ENCODE measurements at regions not wholly inside any gene's neighbourhood (a gene's known extent, or its start where the extent isn't known, plus 50 kb on each side); places are given as distances from the start of the nearest gene placed in this dataset.

DNA sequence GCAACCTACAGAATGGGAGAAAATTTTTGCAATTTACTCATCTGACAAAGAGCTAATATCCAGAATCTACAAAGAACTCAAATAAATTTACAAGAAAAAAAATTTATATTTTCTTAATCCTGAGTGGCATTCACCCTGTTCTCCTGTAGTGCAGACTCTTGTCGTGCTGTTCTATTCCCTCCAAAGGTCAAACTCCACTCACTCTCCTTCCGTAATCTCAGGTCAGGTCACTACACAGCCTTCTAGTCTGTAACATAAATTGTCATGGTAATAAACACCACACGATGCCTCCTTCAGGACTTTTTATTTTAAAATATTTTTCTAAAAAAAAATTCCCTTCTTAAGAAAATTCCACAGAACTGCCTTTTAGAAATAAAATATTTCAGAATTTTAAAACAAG, 417.9 kb upstream of the GCFC2 start:
- H3K4me3 ChIP-seq (ENCODE audit: low read depth, low read length): no peak overlapping the region
- TF ChIP-seq, protein P1, sequence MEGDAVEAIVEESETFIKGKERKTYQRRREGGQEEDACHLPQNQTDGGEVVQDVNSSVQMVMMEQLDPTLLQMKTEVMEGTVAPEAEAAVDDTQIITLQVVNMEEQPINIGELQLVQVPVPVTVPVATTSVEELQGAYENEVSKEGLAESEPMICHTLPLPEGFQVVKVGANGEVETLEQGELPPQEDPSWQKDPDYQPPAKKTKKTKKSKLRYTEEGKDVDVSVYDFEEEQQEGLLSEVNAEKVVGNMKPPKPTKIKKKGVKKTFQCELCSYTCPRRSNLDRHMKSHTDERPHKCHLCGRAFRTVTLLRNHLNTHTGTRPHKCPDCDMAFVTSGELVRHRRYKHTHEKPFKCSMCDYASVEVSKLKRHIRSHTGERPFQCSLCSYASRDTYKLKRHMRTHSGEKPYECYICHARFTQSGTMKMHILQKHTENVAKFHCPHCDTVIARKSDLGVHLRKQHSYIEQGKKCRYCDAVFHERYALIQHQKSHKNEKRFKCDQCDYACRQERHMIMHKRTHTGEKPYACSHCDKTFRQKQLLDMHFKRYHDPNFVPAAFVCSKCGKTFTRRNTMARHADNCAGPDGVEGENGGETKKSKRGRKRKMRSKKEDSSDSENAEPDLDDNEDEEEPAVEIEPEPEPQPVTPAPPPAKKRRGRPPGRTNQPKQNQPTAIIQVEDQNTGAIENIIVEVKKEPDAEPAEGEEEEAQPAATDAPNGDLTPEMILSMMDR (IDR thresholded peaks at IDR 0.05; ENCODE audit: low read depth, low read length, missing control alignments): no peak
- no peak for DNase-seq (ENCODE audit: low read depth)

DNA sequence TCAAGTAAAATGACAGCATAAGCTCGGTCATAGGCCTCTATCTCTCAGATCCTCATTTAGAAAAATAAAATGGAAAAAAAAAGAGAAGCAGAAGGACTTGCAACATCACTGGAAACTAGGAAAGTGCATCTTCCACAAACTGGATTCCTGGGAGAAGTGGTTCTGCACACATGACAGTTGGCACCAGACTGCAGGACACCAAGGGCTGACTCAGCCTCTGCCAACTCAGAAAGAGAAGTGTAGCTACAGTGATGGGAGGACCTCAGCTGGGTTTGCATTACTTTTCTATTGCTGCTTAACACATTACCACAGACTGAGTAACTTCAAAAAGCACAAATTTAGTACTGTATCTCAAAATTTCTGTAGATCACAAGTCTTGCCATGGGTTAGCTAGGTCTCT, 409.5 kb upstream of the GCFC2 start:
- TF ChIP-seq, protein P1 (IDR thresholded peaks at IDR 0.05; ENCODE audit: low read depth, low read length, missing control alignments): no peak
- no peak for DNase-seq (ENCODE audit: low read depth)
- H3K4me3 ChIP-seq (ENCODE audit: low read depth, low read length): no peak overlapping the region

DNA sequence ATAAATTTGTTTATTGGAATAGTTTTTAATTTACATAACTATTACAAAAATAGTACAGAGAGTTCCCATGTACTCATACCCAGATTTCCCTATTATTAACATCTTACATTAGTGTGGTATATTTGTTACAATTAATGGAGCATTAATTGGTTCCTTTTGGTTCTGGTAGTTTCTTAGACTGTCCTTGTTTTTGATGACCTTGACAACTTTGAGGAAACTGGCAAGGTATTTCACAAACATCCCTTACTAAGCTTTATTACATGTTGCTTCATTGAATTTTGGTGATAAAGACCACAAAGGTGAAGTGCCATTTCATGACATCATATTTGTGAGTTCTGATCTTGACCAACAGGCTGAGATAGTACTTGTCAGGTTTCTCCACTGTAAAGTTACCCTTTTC, 379.0 kb upstream of the GCFC2 start:
- no peak overlapping the region for H3K4me3 ChIP-seq (ENCODE audit: low read depth, low read length)
- DNase-seq (ENCODE audit: low read depth): no peak
- TF ChIP-seq, protein P1 (IDR thresholded peaks at IDR 0.05; ENCODE audit: low read depth, low read length, missing control alignments): no peak

DNA sequence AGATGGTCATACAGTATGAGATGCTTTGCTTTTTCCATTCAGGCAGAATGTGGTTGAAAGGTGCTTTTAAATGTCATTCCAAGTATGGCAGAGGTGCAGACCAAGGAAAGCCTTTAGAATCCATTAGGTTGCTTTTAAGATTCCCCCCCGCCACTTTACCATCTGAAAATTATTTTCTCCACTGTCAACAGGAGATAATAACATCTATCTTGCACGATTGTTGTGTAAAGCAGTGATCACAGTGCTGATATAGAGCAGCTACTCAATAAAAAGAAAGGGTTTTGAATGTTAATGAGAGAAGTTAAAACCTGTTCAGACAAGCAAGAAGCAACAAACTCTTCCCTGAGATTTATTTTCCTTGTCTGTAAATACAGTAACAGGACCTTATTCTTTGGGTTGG, 372.5 kb upstream of the GCFC2 start:
- TF ChIP-seq, protein P1 (IDR thresholded peaks at IDR 0.05; ENCODE audit: low read depth, low read length, missing control alignments): no peak
- no peak overlapping the region for H3K4me3 ChIP-seq (ENCODE audit: low read depth, low read length)
- no peak for DNase-seq (ENCODE audit: low read depth)

DNA sequence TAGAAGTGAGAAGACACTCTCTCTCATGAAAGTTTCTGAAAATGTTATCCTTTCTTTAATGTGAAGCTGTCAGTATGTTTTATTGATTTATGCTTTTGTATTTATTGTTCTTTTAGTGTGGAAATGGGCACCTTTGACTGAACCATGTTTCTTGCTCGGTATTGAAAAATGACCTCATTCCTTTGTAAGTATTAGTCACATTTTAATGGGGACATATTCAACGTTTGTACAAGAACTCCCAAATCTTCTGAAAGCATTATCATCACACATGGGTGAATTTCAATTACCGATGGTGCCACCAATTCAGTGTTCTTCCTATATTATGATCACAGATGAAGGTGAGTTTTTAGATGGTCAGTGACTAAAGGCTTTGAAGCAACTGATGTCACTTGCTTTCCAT, 371.8 kb upstream of the GCFC2 start:
- no peak for DNase-seq (ENCODE audit: low read depth)
- TF ChIP-seq, protein P1 (IDR thresholded peaks at IDR 0.05; ENCODE audit: low read depth, low read length, missing control alignments): no peak

DNA sequence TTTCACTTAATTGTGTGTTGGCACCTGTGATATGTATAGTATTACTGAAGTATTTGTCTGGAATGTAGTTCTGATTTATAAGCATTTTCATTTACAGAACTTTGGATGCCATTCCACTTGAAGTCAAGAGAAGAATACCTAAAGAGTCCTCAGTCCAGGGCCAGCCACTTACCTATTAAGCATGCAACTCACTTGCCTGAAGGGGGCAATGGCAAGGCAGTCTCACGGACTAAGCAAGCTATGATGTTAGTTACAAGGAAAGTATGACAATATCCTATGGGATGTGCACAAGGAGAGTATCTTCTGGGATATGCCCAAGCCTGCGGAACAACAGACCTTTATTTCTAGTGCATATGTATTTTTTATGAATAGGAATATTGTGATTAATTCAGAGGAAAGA, 369.4 kb upstream of the GCFC2 start:
- H3K4me3 ChIP-seq (ENCODE audit: low read depth, low read length): no peak overlapping the region
- TF ChIP-seq, protein P1 (IDR thresholded peaks at IDR 0.05; ENCODE audit: low read depth, low read length, missing control alignments): no peak
- no peak for DNase-seq (ENCODE audit: low read depth)

More for the DNA sequence above, 371.8 kb upstream of the GCFC2 start:
- no peak overlapping the region for H3K4me3 ChIP-seq (ENCODE audit: low read depth, low read length)

DNA sequence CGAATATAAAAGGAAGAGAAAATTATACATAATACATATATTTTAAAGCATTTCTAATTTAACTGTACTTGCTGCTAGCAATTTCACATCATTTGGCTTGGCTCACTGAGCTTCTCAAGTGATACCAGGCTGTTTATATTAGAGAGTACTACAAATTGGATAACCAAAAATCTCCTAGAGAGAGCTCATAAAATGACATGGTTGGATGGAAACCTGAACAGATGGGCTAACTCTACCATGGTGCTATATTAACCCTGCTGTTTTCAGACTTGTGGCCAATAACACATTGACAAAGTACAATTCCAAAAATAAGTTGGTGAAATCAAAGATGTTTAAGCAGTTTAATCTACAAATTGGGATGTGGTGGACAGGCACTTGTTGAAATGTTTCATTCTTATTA, 364.4 kb upstream of the GCFC2 start:
- TF ChIP-seq, protein P1 (IDR thresholded peaks at IDR 0.05; ENCODE audit: low read depth, low read length, missing control alignments): no peak
- DNase-seq (ENCODE audit: low read depth): no peak
- no peak overlapping the region for H3K4me3 ChIP-seq (ENCODE audit: low read depth, low read length)
